ENCODE measurements at regions not wholly inside any gene's neighbourhood (a gene's known extent, or its start where the extent isn't known, plus 50 kb on each side); places are given as distances from the start of the nearest gene placed in this dataset.
"Not testable (repeated sequence)": the region's sequence is repeated elsewhere in the genome, so short reads cannot be mapped to it uniquely, and the experiment has no call there.

- DNase-seq (ENCODE audit: low read depth in 4 of 4, low spot score in 3 of 4) = not testable (repeated sequence)
Measured at GRCh38 chr1:147103416-147104155, 68.7 kb downstream of the PRKAB2 start.

GRCh38 chr1:147099192-147099591, 73.1 kb downstream of the PRKAB2 start:
- DNase-seq (ENCODE audit: low read depth in 4 of 4, low spot score in 3 of 4) = no peak

GRCh38 chr1:147098338-147098973, 73.8 kb downstream of the PRKAB2 start:
- DNase-seq (ENCODE audit: low read depth in 4 of 4, low spot score in 3 of 4) = not testable (repeated sequence)

- no peak for DNase-seq (ENCODE audit: low read depth in 4 of 4, low spot score in 3 of 4)
Measured at GRCh38 chr1:147095691-147096090, 76.6 kb downstream of the PRKAB2 start.

- DNase-seq (ENCODE audit: low read depth in 4 of 4, low spot score in 3 of 4) = no peak
Measured at GRCh38 chr1:147091801-147092200, 80.5 kb downstream of the PRKAB2 start.

- DNase-seq (ENCODE audit: low read depth in 4 of 4, low spot score in 3 of 4) = no peak
Measured at GRCh38 chr1:147089457-147089856, 82.8 kb downstream of the PRKAB2 start.

GRCh38 chr1:147086129-147086528, 86.1 kb downstream of the PRKAB2 start:
- DNase-seq (ENCODE audit: low read depth in 4 of 4, low spot score in 3 of 4) = no peak

GRCh38 chr1:147084273-147085096, 87.8 kb downstream of the PRKAB2 start:
- DNase-seq (ENCODE audit: low read depth in 4 of 4, low spot score in 3 of 4) = peak in 3 of 4 donors; percentile 52 to 63 (median 62)

GRCh38 chr1:147083919-147084272, 88.4 kb downstream of the PRKAB2 start:
- no peak for DNase-seq (ENCODE audit: low read depth in 4 of 4, low spot score in 3 of 4)

GRCh38 chr1:147080671-147081394, 91.4 kb downstream of the PRKAB2 start:
- DNase-seq (ENCODE audit: low read depth in 4 of 4, low spot score in 3 of 4) = no peak

GRCh38 chr1:147080006-147080661, 92.1 kb downstream of the PRKAB2 start:
- DNase-seq (ENCODE audit: low read depth in 4 of 4, low spot score in 3 of 4) = no peak

- DNase-seq (ENCODE audit: low read depth in 4 of 4, low spot score in 3 of 4) = no peak
Measured at GRCh38 chr1:147079400-147080005, 92.8 kb downstream of the PRKAB2 start.

GRCh38 chr1:147078606-147079399, 93.5 kb downstream of the PRKAB2 start:
- DNase-seq (ENCODE audit: low read depth in 4 of 4, low spot score in 3 of 4) = no peak

GRCh38 chr1:147077936-147078605, 94.2 kb downstream of the PRKAB2 start:
- no peak for DNase-seq (ENCODE audit: low read depth in 4 of 4, low spot score in 3 of 4)

- no peak for DNase-seq (ENCODE audit: low read depth in 4 of 4, low spot score in 3 of 4)
Measured at GRCh38 chr1:147077523-147077922, 94.7 kb downstream of the PRKAB2 start.

GRCh38 chr1:147077081-147077480, 95.2 kb downstream of the PRKAB2 start:
- DNase-seq (ENCODE audit: low read depth in 4 of 4, low spot score in 3 of 4) = no peak

- DNase-seq (ENCODE audit: low read depth in 4 of 4, low spot score in 3 of 4) = no peak
Measured at GRCh38 chr1:147076442-147076841, 95.8 kb downstream of the PRKAB2 start.

All from left renal pelvis (tissue), 4 donors.